ENCODE measurements at regions not wholly inside any gene's neighbourhood (a gene's known extent, or its start where the extent isn't known, plus 50 kb on each side); places are given as distances from the start of the nearest gene placed in this dataset.

GRCh38 chr13:112193463-112194166 lies 126.7 kb downstream of the SOX1 start:
- ATAC-seq (ENCODE audit: low FRiP score) (no peak), DNase-seq (peak; percentile 6 to 49)

GRCh38 chr13:112194167-112194530 lies 127.2 kb downstream of the SOX1 start:
- Histone ChIP-seq H3K27ac (ENCODE audit: low read depth in 1 of 2, low read length in 2 of 2) (no peak overlapping the region), H3K27me3 (ENCODE audit: control insufficient read depth in 1 of 2, insufficient read depth in 2 of 2, low read length in 1 of 2) (no peaks in the 10 kb centered on the region), H3K4me1 (ENCODE audit: control insufficient read depth in 1 of 2, insufficient read depth in 2 of 2, low read length in 2 of 2) (no peaks in the 10 kb centered on the region), H3K9me3 (ENCODE audit: control insufficient read depth, low read length) (peaks cover 2% of the 10 kb centered on the region), H3K36me3 (ENCODE audit: control insufficient read depth in 1 of 2, insufficient read depth in 2 of 2, low read length in 1 of 2) (no peaks in the 10 kb centered on the region), H3K4me3 (ENCODE audit: low read length in 2 of 2) (no peak overlapping the region)
- WGBS, 2 donors: 90 to 93% methylated on average over 19 to 22 of the region's 22 CpGs
- intact Hi-C loops (cut with DNase I): no loop called here
- ATAC-seq (ENCODE audit: low FRiP score): peak; percentile 26
- DNase-seq: peak; percentile 31 to 62

More at GRCh38 chr13:112193463-112194166, 126.7 kb downstream of the SOX1 start:
- Histone ChIP-seq H3K9me3 (ENCODE audit: control insufficient read depth, low read length) (peaks cover 2% of the 10 kb centered on the region), H3K27me3 (ENCODE audit: control insufficient read depth in 1 of 2, insufficient read depth in 2 of 2, low read length in 1 of 2) (no peaks in the 10 kb centered on the region), H3K36me3 (ENCODE audit: control insufficient read depth in 1 of 2, insufficient read depth in 2 of 2, low read length in 1 of 2) (no peaks in the 10 kb centered on the region), H3K4me3 (ENCODE audit: low read length in 2 of 2) (no peak overlapping the region), H3K4me1 (ENCODE audit: control insufficient read depth in 1 of 2, insufficient read depth in 2 of 2, low read length in 2 of 2) (no peaks in the 10 kb centered on the region), H3K27ac (ENCODE audit: low read depth in 1 of 2, low read length in 2 of 2) (no peak overlapping the region)
- intact Hi-C loops (cut with DNase I): no loop called here
- WGBS, 2 donors: 89 to 91% methylated on average over 15 of the region's 15 CpGs

GRCh38 chr13:112194579-112194978 lies 127.6 kb downstream of the SOX1 start:
- Histone ChIP-seq H3K4me1 (ENCODE audit: control insufficient read depth in 1 of 2, insufficient read depth in 2 of 2, low read length in 2 of 2) (no peaks in the 10 kb centered on the region), H3K9me3 (ENCODE audit: control insufficient read depth, low read length) (peaks cover 2% of the 10 kb centered on the region), H3K27ac (ENCODE audit: low read depth in 1 of 2, low read length in 2 of 2) (no peak overlapping the region), H3K36me3 (ENCODE audit: control insufficient read depth in 1 of 2, insufficient read depth in 2 of 2, low read length in 1 of 2) (no peaks in the 10 kb centered on the region), H3K4me3 (ENCODE audit: low read length in 2 of 2) (no peak overlapping the region), H3K27me3 (ENCODE audit: control insufficient read depth in 1 of 2, insufficient read depth in 2 of 2, low read length in 1 of 2) (no peaks in the 10 kb centered on the region)
- 86 to 89% methylated on average over 31 of the region's 31 CpGs for WGBS, 2 donors
- DNase-seq (peak in 1 of 2 donors; percentile 24), ATAC-seq (ENCODE audit: low FRiP score) (no peak)
- intact Hi-C loops (cut with DNase I): no loop called here

GRCh38 chr13:112198396-112199010 lies 131.6 kb downstream of the SOX1 start:
- Histone ChIP-seq H3K36me3 (ENCODE audit: control insufficient read depth in 1 of 2, insufficient read depth in 2 of 2, low read length in 1 of 2) (no peaks in the 10 kb centered on the region), H3K4me3 (ENCODE audit: low read length in 2 of 2) (no peak overlapping the region), H3K27ac (ENCODE audit: low read depth in 1 of 2, low read length in 2 of 2) (no peak overlapping the region), H3K27me3 (ENCODE audit: control insufficient read depth in 1 of 2, insufficient read depth in 2 of 2, low read length in 1 of 2) (no peaks in the 10 kb centered on the region), H3K4me1 (ENCODE audit: control insufficient read depth in 1 of 2, insufficient read depth in 2 of 2, low read length in 2 of 2) (no peaks in the 10 kb centered on the region), H3K9me3 (ENCODE audit: control insufficient read depth, low read length) (no peaks in the 10 kb centered on the region)
- peak; percentile 23 to 53 for DNase-seq
- 81 to 84% methylated on average over 17 of the region's 17 CpGs for WGBS, 2 donors
- no peak for ATAC-seq (ENCODE audit: low FRiP score)
- intact Hi-C loops (cut with DNase I): no loop called here

- H3K36me3 ChIP-seq (ENCODE audit: control insufficient read depth in 1 of 2, insufficient read depth in 2 of 2, low read length in 1 of 2): no peaks in the 10 kb centered on the region
- peaks cover 2% of the 10 kb centered on the region for H3K9me3 ChIP-seq (ENCODE audit: control insufficient read depth, low read length)
- no peak for ATAC-seq (ENCODE audit: low FRiP score)
- no peaks in the 10 kb centered on the region for H3K4me1 ChIP-seq (ENCODE audit: control insufficient read depth in 1 of 2, insufficient read depth in 2 of 2, low read length in 2 of 2)
- no peaks in the 10 kb centered on the region for H3K27me3 ChIP-seq (ENCODE audit: control insufficient read depth in 1 of 2, insufficient read depth in 2 of 2, low read length in 1 of 2)
- 73 to 80% methylated on average over 10 of the region's 10 CpGs for WGBS, 2 donors
- DNase-seq: peak; percentile 26 to 44
- H3K27ac ChIP-seq (ENCODE audit: low read depth in 1 of 2, low read length in 2 of 2): no peak overlapping the region
- no peak overlapping the region for H3K4me3 ChIP-seq (ENCODE audit: low read length in 2 of 2)
- intact Hi-C loops (cut with DNase I): no loop called here
Measured at GRCh38 chr13:112200200-112200599, 133.3 kb downstream of the SOX1 start.

GRCh38 chr13:112202266-112202665 lies 135.3 kb downstream of the SOX1 start:
- Histone ChIP-seq H3K27ac (ENCODE audit: low read depth in 1 of 2, low read length in 2 of 2) (no peak overlapping the region), H3K4me1 (ENCODE audit: control insufficient read depth in 1 of 2, insufficient read depth in 2 of 2, low read length in 2 of 2) (no peaks in the 10 kb centered on the region), H3K36me3 (ENCODE audit: control insufficient read depth in 1 of 2, insufficient read depth in 2 of 2, low read length in 1 of 2) (no peaks in the 10 kb centered on the region), H3K9me3 (ENCODE audit: control insufficient read depth, low read length) (peaks cover 2% of the 10 kb centered on the region), H3K27me3 (ENCODE audit: control insufficient read depth in 1 of 2, insufficient read depth in 2 of 2, low read length in 1 of 2) (no peaks in the 10 kb centered on the region), H3K4me3 (ENCODE audit: low read length in 2 of 2) (no peak overlapping the region)
- intact Hi-C loops (cut with DNase I): no loop called here
- ATAC-seq (ENCODE audit: low FRiP score): no peak
- peak; percentile 24 to 50 for DNase-seq
- 89 to 91% methylated on average over 19 of the region's 19 CpGs for WGBS, 2 donors

GRCh38 chr13:112202966-112203365 lies 136.0 kb downstream of the SOX1 start:
- Histone ChIP-seq H3K4me3 (ENCODE audit: low read length in 2 of 2) (no peak overlapping the region), H3K36me3 (ENCODE audit: control insufficient read depth in 1 of 2, insufficient read depth in 2 of 2, low read length in 1 of 2) (no peaks in the 10 kb centered on the region), H3K9me3 (ENCODE audit: control insufficient read depth, low read length) (peaks cover 2% of the 10 kb centered on the region), H3K27ac (ENCODE audit: low read depth in 1 of 2, low read length in 2 of 2) (no peak overlapping the region), H3K27me3 (ENCODE audit: control insufficient read depth in 1 of 2, insufficient read depth in 2 of 2, low read length in 1 of 2) (no peaks in the 10 kb centered on the region), H3K4me1 (ENCODE audit: control insufficient read depth in 1 of 2, insufficient read depth in 2 of 2, low read length in 2 of 2) (no peaks in the 10 kb centered on the region)
- intact Hi-C loops (cut with DNase I): no loop called here
- DNase-seq (peak in 1 of 2 donors; percentile 44), ATAC-seq (ENCODE audit: low FRiP score) (no peak)
- WGBS, 2 donors: 60 to 62% methylated on average over 10 of the region's 10 CpGs

GRCh38 chr13:112203614-112204013 lies 136.7 kb downstream of the SOX1 start:
- intact Hi-C loops (cut with DNase I): no loop called here
- DNase-seq (no peak), ATAC-seq (ENCODE audit: low FRiP score) (no peak)
- Histone ChIP-seq H3K4me3 (ENCODE audit: low read length in 2 of 2) (no peak overlapping the region), H3K27me3 (ENCODE audit: control insufficient read depth in 1 of 2, insufficient read depth in 2 of 2, low read length in 1 of 2) (no peaks in the 10 kb centered on the region), H3K9me3 (ENCODE audit: control insufficient read depth, low read length) (peaks cover 2% of the 10 kb centered on the region), H3K27ac (ENCODE audit: low read depth in 1 of 2, low read length in 2 of 2) (no peak overlapping the region), H3K4me1 (ENCODE audit: control insufficient read depth in 1 of 2, insufficient read depth in 2 of 2, low read length in 2 of 2) (no peaks in the 10 kb centered on the region), H3K36me3 (ENCODE audit: control insufficient read depth in 1 of 2, insufficient read depth in 2 of 2, low read length in 1 of 2) (no peaks in the 10 kb centered on the region)
- WGBS, 2 donors: 72 to 74% methylated on average over 6 of the region's 6 CpGs
